ENCODE measurements at regions not wholly inside any gene's neighbourhood (a gene's known extent, or its start where the extent isn't known, plus 50 kb on each side); places are given as distances from the start of the nearest gene placed in this dataset.

DNA sequence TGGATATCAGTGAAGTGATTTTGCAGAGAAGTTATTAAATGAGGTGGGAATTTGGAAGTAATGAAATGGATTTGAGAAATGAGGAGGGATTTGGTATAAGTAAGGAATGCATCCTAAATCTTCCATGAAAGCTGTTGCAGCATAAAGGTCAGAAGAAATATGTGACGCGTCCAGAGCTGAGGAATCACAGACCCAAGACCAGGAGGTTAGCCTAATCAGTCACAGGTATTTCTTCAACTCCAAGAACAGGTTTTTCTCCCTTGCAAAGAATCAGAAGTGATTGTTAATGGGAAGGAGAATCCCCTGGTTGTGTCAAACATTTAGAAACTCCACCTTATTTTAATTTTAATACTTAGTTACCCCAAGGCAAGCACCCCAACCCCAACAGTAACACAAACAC is 253.2 kb downstream of the MEX3B start:
- no peak for TF ChIP-seq CTCF (conservative IDR thresholded peaks at IDR 0.05; ENCODE audit: low read depth in 2 of 2)
- TF ChIP-seq REST (IDR thresholded peaks at IDR 0.05; ENCODE audit: unreplicated experiment): no peak
- no peak for TF ChIP-seq EZH2phosphoT487 (IDR thresholded peaks at IDR 0.05; ENCODE audit: unreplicated experiment)

All from GM23338 (cell line).